ENCODE measurements at regions not wholly inside any gene's neighbourhood (a gene's known extent, or its start where the extent isn't known, plus 50 kb on each side); places are given as distances from the start of the nearest gene placed in this dataset.
A peak's percentile ranks its signal among the peaks of the same experiment; 100 is the strongest.

- TF ChIP-seq CTCF (IDR thresholded peaks at IDR 0.05; ENCODE audit: extremely low read depth, low read depth, low read length), result no peak
- H3K79me2 ChIP-seq (ENCODE audit: insufficient read depth, low read length), result no peaks in the 10 kb centered on the region
- no peaks in the 10 kb centered on the region for H3K4me1 ChIP-seq (ENCODE audit: insufficient read depth, low read length)
- no peak overlapping the region for H3K4me2 ChIP-seq (ENCODE audit: insufficient read depth, low read length)
- no peaks in the 10 kb centered on the region for H3K27me3 ChIP-seq (ENCODE audit: insufficient read depth, low read length)
- H3K27ac ChIP-seq (ENCODE audit: low read depth, low read length), result no peak overlapping the region
- no peaks in the 10 kb centered on the region for H3K9me3 ChIP-seq (ENCODE audit: low read depth, low read length)
- no peak overlapping the region for H3K4me3 ChIP-seq (ENCODE audit: insufficient read depth, low read length)
- DNase-seq (ENCODE audit: insufficient read length, low spot score, missing footprints), result no peak
- no peaks in the 10 kb centered on the region for H3K36me3 ChIP-seq (ENCODE audit: insufficient read depth, low read length)
- no peaks in the 10 kb centered on the region for H4K20me1 ChIP-seq (ENCODE audit: insufficient read depth, low read length)
- no peak overlapping the region for H2AFZ ChIP-seq (ENCODE audit: low read length)
Observed at GRCh38 chr10:118462401-118462800, 120.3 kb upstream of the FAM204A start.

- H3K9me3 ChIP-seq (ENCODE audit: low read depth, low read length), result no peaks in the 10 kb centered on the region
- H3K4me2 ChIP-seq (ENCODE audit: insufficient read depth, low read length), result no peak overlapping the region
- peak; percentile 43 for DNase-seq (ENCODE audit: insufficient read length, low spot score, missing footprints)
- no peaks in the 10 kb centered on the region for H3K79me2 ChIP-seq (ENCODE audit: insufficient read depth, low read length)
- H3K4me3 ChIP-seq (ENCODE audit: insufficient read depth, low read length), result no peak overlapping the region
- H3K36me3 ChIP-seq (ENCODE audit: insufficient read depth, low read length), result no peaks in the 10 kb centered on the region
- H3K4me1 ChIP-seq (ENCODE audit: insufficient read depth, low read length), result no peaks in the 10 kb centered on the region
- H3K27me3 ChIP-seq (ENCODE audit: insufficient read depth, low read length), result no peaks in the 10 kb centered on the region
- H4K20me1 ChIP-seq (ENCODE audit: insufficient read depth, low read length), result no peaks in the 10 kb centered on the region
- H2AFZ ChIP-seq (ENCODE audit: low read length), result no peak overlapping the region
- TF ChIP-seq CTCF (IDR thresholded peaks at IDR 0.05; ENCODE audit: extremely low read depth, low read depth, low read length), result peak; percentile 85
- H3K27ac ChIP-seq (ENCODE audit: low read depth, low read length), result no peak overlapping the region
Observed at GRCh38 chr10:118459642-118460193, 117.6 kb upstream of the FAM204A start.

- H3K4me1 ChIP-seq (ENCODE audit: insufficient read depth, low read length), result no peaks in the 10 kb centered on the region
- H3K79me2 ChIP-seq (ENCODE audit: insufficient read depth, low read length), result no peaks in the 10 kb centered on the region
- H3K27me3 ChIP-seq (ENCODE audit: insufficient read depth, low read length), result no peaks in the 10 kb centered on the region
- H3K27ac ChIP-seq (ENCODE audit: low read depth, low read length), result no peak overlapping the region
- H3K4me3 ChIP-seq (ENCODE audit: insufficient read depth, low read length), result no peak overlapping the region
- no peak overlapping the region for H3K4me2 ChIP-seq (ENCODE audit: insufficient read depth, low read length)
- H3K36me3 ChIP-seq (ENCODE audit: insufficient read depth, low read length), result no peaks in the 10 kb centered on the region
- no peak for TF ChIP-seq CTCF (IDR thresholded peaks at IDR 0.05; ENCODE audit: extremely low read depth, low read depth, low read length)
- H4K20me1 ChIP-seq (ENCODE audit: insufficient read depth, low read length), result no peaks in the 10 kb centered on the region
- DNase-seq (ENCODE audit: insufficient read length, low spot score, missing footprints), result no peak
- no peaks in the 10 kb centered on the region for H3K9me3 ChIP-seq (ENCODE audit: low read depth, low read length)
- no peak overlapping the region for H2AFZ ChIP-seq (ENCODE audit: low read length)
Observed at GRCh38 chr10:118458957-118459641, 117.0 kb upstream of the FAM204A start.

GRCh38 chr10:118457824-118458428 lies 115.8 kb upstream of the FAM204A start:
- Histone ChIP-seq H2AFZ (ENCODE audit: low read length) (no peak overlapping the region), H3K27me3 (ENCODE audit: insufficient read depth, low read length) (no peaks in the 10 kb centered on the region), H3K4me3 (ENCODE audit: insufficient read depth, low read length) (no peak overlapping the region), H3K27ac (ENCODE audit: low read depth, low read length) (no peak overlapping the region), H3K79me2 (ENCODE audit: insufficient read depth, low read length) (no peaks in the 10 kb centered on the region), H4K20me1 (ENCODE audit: insufficient read depth, low read length) (no peaks in the 10 kb centered on the region), H3K36me3 (ENCODE audit: insufficient read depth, low read length) (no peaks in the 10 kb centered on the region), H3K4me1 (ENCODE audit: insufficient read depth, low read length) (no peaks in the 10 kb centered on the region), H3K4me2 (ENCODE audit: insufficient read depth, low read length) (no peak overlapping the region), H3K9me3 (ENCODE audit: low read depth, low read length) (no peaks in the 10 kb centered on the region)
- DNase-seq (ENCODE audit: insufficient read length, low spot score, missing footprints), result no peak
- TF ChIP-seq CTCF (IDR thresholded peaks at IDR 0.05; ENCODE audit: extremely low read depth, low read depth, low read length), result no peak

Data from osteoblast (primary cell).